ENCODE measurements at regions not wholly inside any gene's neighbourhood (a gene's known extent, or its start where the extent isn't known, plus 50 kb on each side); places are given as distances from the start of the nearest gene placed in this dataset.

GRCh38 chrX:20374450-20374849 lies 107.7 kb upstream of the RPS6KA3 start:
- TF ChIP-seq CTCF (conservative IDR thresholded peaks at IDR 0.05) = no peak
- Mint-ChIP-seq H3K4me1 (peaks cover 3% of the 10 kb centered on the region), H3K27me3 (ENCODE audit: insufficient read depth) (no peaks in the 10 kb centered on the region), H3K36me3 (ENCODE audit: low read depth) (no peaks in the 10 kb centered on the region), H3K27ac (no peak overlapping the region), H3K9me3 (peaks cover 28% of the 10 kb centered on the region), H3K4me3 (no peak overlapping the region)
- no peak overlapping the region for H3K9ac ChIP-seq (ENCODE audit: extremely low read depth, low read length, poor library complexity, severe bottlenecking)
- DNase-seq = no peak
- H3K27me3 ChIP-seq (ENCODE audit: control insufficient read depth, insufficient read depth, low read length, poor library complexity, severe bottlenecking) = no peaks in the 10 kb centered on the region
- no peak overlapping the region for H3K4me3 ChIP-seq (ENCODE audit: low read length)
- peaks cover 7% of the 10 kb centered on the region for H3K9me3 ChIP-seq (ENCODE audit: control insufficient read depth, low read length)
- no peak overlapping the region for H3K27ac ChIP-seq (ENCODE audit: low read depth, low read length)
- no peaks in the 10 kb centered on the region for H3K4me1 ChIP-seq (ENCODE audit: control insufficient read depth, insufficient read depth, low read length)
- no peaks in the 10 kb centered on the region for H3K36me3 ChIP-seq (ENCODE audit: control insufficient read depth, insufficient read depth, low read length)
- WGBS, 2 experiments (ENCODE audit: insufficient coverage in 1 of 2, insufficient read length in 1 of 2) = 84% methylated on average over 2 of the region's 4 CpGs; no CpG with 5 or more reads in 1 of the 2 experiments

- peaks cover 7% of the 10 kb centered on the region for H3K9me3 ChIP-seq (ENCODE audit: control insufficient read depth, low read length)
- H3K27ac Mint-ChIP-seq = no peak overlapping the region
- no peaks in the 10 kb centered on the region for H3K36me3 ChIP-seq (ENCODE audit: control insufficient read depth, insufficient read depth, low read length)
- peaks cover 2% of the 10 kb centered on the region for H3K27me3 Mint-ChIP-seq (ENCODE audit: insufficient read depth)
- no peak for TF ChIP-seq CTCF (conservative IDR thresholded peaks at IDR 0.05)
- H3K27me3 ChIP-seq (ENCODE audit: control insufficient read depth, insufficient read depth, low read length, poor library complexity, severe bottlenecking) = no peaks in the 10 kb centered on the region
- H3K4me3 ChIP-seq (ENCODE audit: low read length) = no peak overlapping the region
- no peak overlapping the region for H3K27ac ChIP-seq (ENCODE audit: low read depth, low read length)
- 86% methylated on average over 5 of the region's 6 CpGs; no CpG with 5 or more reads in 1 of the 2 experiments for WGBS, 2 experiments (ENCODE audit: insufficient coverage in 1 of 2, insufficient read length in 1 of 2)
- peaks cover 3% of the 10 kb centered on the region for H3K4me1 Mint-ChIP-seq
- H3K4me1 ChIP-seq (ENCODE audit: control insufficient read depth, insufficient read depth, low read length) = no peaks in the 10 kb centered on the region
- no peaks in the 10 kb centered on the region for H3K36me3 Mint-ChIP-seq (ENCODE audit: low read depth)
- H3K4me3 Mint-ChIP-seq = no peak overlapping the region
- H3K9me3 Mint-ChIP-seq = peaks cover 26% of the 10 kb centered on the region
- no peak for DNase-seq
- H3K9ac ChIP-seq (ENCODE audit: extremely low read depth, low read length, poor library complexity, severe bottlenecking) = no peak overlapping the region
These were observed 106.4 kb upstream of the RPS6KA3 start for GRCh38 chrX:20373063-20373462.

GRCh38 chrX:20372533-20372932 lies 105.8 kb upstream of the RPS6KA3 start:
- Mint-ChIP-seq H3K4me3 (no peak overlapping the region), H3K9me3 (peaks cover 25% of the 10 kb centered on the region), H3K36me3 (ENCODE audit: low read depth) (no peaks in the 10 kb centered on the region), H3K27ac (no peak overlapping the region), H3K4me1 (peaks cover 3% of the 10 kb centered on the region), H3K27me3 (ENCODE audit: insufficient read depth) (peaks cover 2% of the 10 kb centered on the region)
- Histone ChIP-seq H3K9me3 (ENCODE audit: control insufficient read depth, low read length) (peaks cover 7% of the 10 kb centered on the region), H3K4me1 (ENCODE audit: control insufficient read depth, insufficient read depth, low read length) (no peaks in the 10 kb centered on the region), H3K4me3 (ENCODE audit: low read length) (no peak overlapping the region), H3K9ac (ENCODE audit: extremely low read depth, low read length, poor library complexity, severe bottlenecking) (no peak overlapping the region), H3K27me3 (ENCODE audit: control insufficient read depth, insufficient read depth, low read length, poor library complexity, severe bottlenecking) (no peaks in the 10 kb centered on the region), H3K36me3 (ENCODE audit: control insufficient read depth, insufficient read depth, low read length) (no peaks in the 10 kb centered on the region), H3K27ac (ENCODE audit: low read depth, low read length) (no peak overlapping the region)
- 87% methylated on average over 1 of the region's 1 CpG; no CpG with 5 or more reads in 1 of the 2 experiments for WGBS, 2 experiments (ENCODE audit: insufficient coverage in 1 of 2, insufficient read length in 1 of 2)
- TF ChIP-seq CTCF (conservative IDR thresholded peaks at IDR 0.05) = no peak
- no peak for DNase-seq
